GM19438 (cell line): ENCODE measurements at regions not wholly inside any gene's neighbourhood (a gene's known extent, or its start where the extent isn't known, plus 50 kb on each side); places are given as distances from the start of the nearest gene placed in this dataset.
"Not testable (repeated sequence)": the region's sequence is repeated elsewhere in the genome, so short reads cannot be mapped to it uniquely, and the experiment has no call there.

Experiments
- ATAC-seq: cut with Tn5 transposase; IDR thresholded peaks from one replicate; pipeline ENCODE4 v1.9.1; 2021; ENCODE audit warnings: low read depth; ENCODE audit not compliant: unreplicated experiment

- ATAC-seq, result not testable (repeated sequence)
Measured at GRCh38 chr9:64130325-64130724, 1154.7 kb downstream of the FOXD4L5 start.

GRCh38 chr9:64128572-64128971, 1156.4 kb downstream of the FOXD4L5 start:
- ATAC-seq, result no peak

- ATAC-seq, result not testable (repeated sequence)
Measured at GRCh38 chr9:64121602-64122001, 1163.4 kb downstream of the FOXD4L5 start.

- ATAC-seq, result not testable (repeated sequence)
Measured at GRCh38 chr9:64117329-64117728, 1167.7 kb downstream of the FOXD4L5 start.

- ATAC-seq, result not testable (repeated sequence)
Measured at GRCh38 chr9:64107867-64108266, 1177.1 kb downstream of the FOXD4L5 start.

- ATAC-seq, result not testable (repeated sequence)
Measured at GRCh38 chr9:64107211-64107610, 1177.8 kb downstream of the FOXD4L5 start.

GRCh38 chr9:64105193-64105592, 1179.8 kb downstream of the FOXD4L5 start:
- not testable (repeated sequence) for ATAC-seq

GRCh38 chr9:64101504-64101903, 1183.5 kb downstream of the FOXD4L5 start:
- ATAC-seq, result not testable (repeated sequence)

GRCh38 chr9:64100571-64101155, 1184.3 kb downstream of the FOXD4L5 start:
- not testable (repeated sequence) for ATAC-seq

- ATAC-seq, result not testable (repeated sequence)
Measured at GRCh38 chr9:64085998-64086397, 1199.0 kb downstream of the FOXD4L5 start.

- not testable (repeated sequence) for ATAC-seq
Measured at GRCh38 chr9:64071358-64072253, 1213.4 kb downstream of the FOXD4L5 start.

- not testable (repeated sequence) for ATAC-seq
Measured at GRCh38 chr9:64070611-64071357, 1214.2 kb downstream of the FOXD4L5 start.

- ATAC-seq, result not testable (repeated sequence)
Measured at GRCh38 chr9:64070083-64070482, 1214.9 kb downstream of the FOXD4L5 start.

GRCh38 chr9:64066736-64067368, 1218.2 kb downstream of the FOXD4L5 start:
- no peak for ATAC-seq

GRCh38 chr9:64061013-64061627, 1223.9 kb downstream of the FOXD4L5 start:
- ATAC-seq, result no peak

- ATAC-seq, result not testable (repeated sequence)
Measured at GRCh38 chr9:64058070-64058469, 1226.9 kb downstream of the FOXD4L5 start.

- no peak for ATAC-seq
Measured at GRCh38 chr9:64057553-64057952, 1227.5 kb downstream of the FOXD4L5 start.

GRCh38 chr9:64028925-64029324, 1256.1 kb downstream of the FOXD4L5 start:
- not testable (repeated sequence) for ATAC-seq

GRCh38 chr9:64020696-64021491, 1264.1 kb downstream of the FOXD4L5 start:
- not testable (repeated sequence) for ATAC-seq
